ENCODE measurements at regions not wholly inside any gene's neighbourhood (a gene's known extent, or its start where the extent isn't known, plus 50 kb on each side); places are given as distances from the start of the nearest gene placed in this dataset.

GRCh38 chr19:30319411-30319810, 52.8 kb upstream of the ZNF536 start:
- no peak overlapping the region for H3K27ac ChIP-seq (ENCODE audit: poor library complexity, severe bottlenecking)
- no peaks in the 10 kb centered on the region for H3K9me3 ChIP-seq (ENCODE audit: severe bottlenecking)
- H3K36me3 ChIP-seq (ENCODE audit: low read depth), result no peaks in the 10 kb centered on the region
- H3K4me1 ChIP-seq (ENCODE audit: insufficient read depth, poor library complexity, severe bottlenecking), result no peaks in the 10 kb centered on the region
- ATAC-seq (ENCODE audit: low read depth), result no peak
- no peak for DNase-seq (ENCODE audit: low spot score)
- no peak overlapping the region for H3K4me3 ChIP-seq (ENCODE audit: severe bottlenecking)
- H3K27me3 ChIP-seq (ENCODE audit: insufficient read depth, poor library complexity, severe bottlenecking), result no peaks in the 10 kb centered on the region
- no peak for TF ChIP-seq CTCF (IDR thresholded peaks at IDR 0.05; ENCODE audit: poor library complexity, severe bottlenecking)

GRCh38 chr19:30319876-30320275, 52.3 kb upstream of the ZNF536 start:
- Histone ChIP-seq H3K27me3 (ENCODE audit: insufficient read depth, poor library complexity, severe bottlenecking) (no peaks in the 10 kb centered on the region), H3K4me3 (ENCODE audit: severe bottlenecking) (no peak overlapping the region), H3K4me1 (ENCODE audit: insufficient read depth, poor library complexity, severe bottlenecking) (no peaks in the 10 kb centered on the region), H3K27ac (ENCODE audit: poor library complexity, severe bottlenecking) (no peak overlapping the region), H3K9me3 (ENCODE audit: severe bottlenecking) (no peaks in the 10 kb centered on the region), H3K36me3 (ENCODE audit: low read depth) (no peaks in the 10 kb centered on the region)
- no peak for ATAC-seq (ENCODE audit: low read depth)
- DNase-seq (ENCODE audit: low spot score), result no peak
- no peak for TF ChIP-seq CTCF (IDR thresholded peaks at IDR 0.05; ENCODE audit: poor library complexity, severe bottlenecking)

GRCh38 chr19:30320466-30320865, 51.7 kb upstream of the ZNF536 start:
- no peak for TF ChIP-seq CTCF (IDR thresholded peaks at IDR 0.05; ENCODE audit: poor library complexity, severe bottlenecking)
- Histone ChIP-seq H3K9me3 (ENCODE audit: severe bottlenecking) (no peaks in the 10 kb centered on the region), H3K4me3 (ENCODE audit: severe bottlenecking) (no peak overlapping the region), H3K27ac (ENCODE audit: poor library complexity, severe bottlenecking) (no peak overlapping the region), H3K4me1 (ENCODE audit: insufficient read depth, poor library complexity, severe bottlenecking) (no peaks in the 10 kb centered on the region), H3K27me3 (ENCODE audit: insufficient read depth, poor library complexity, severe bottlenecking) (no peaks in the 10 kb centered on the region), H3K36me3 (ENCODE audit: low read depth) (no peaks in the 10 kb centered on the region)
- DNase-seq (ENCODE audit: low spot score), result no peak
- no peak for ATAC-seq (ENCODE audit: low read depth)

GRCh38 chr19:30320916-30321315, 51.3 kb upstream of the ZNF536 start:
- no peak for ATAC-seq (ENCODE audit: low read depth)

More at GRCh38 chr19:30320916-30321315, 51.3 kb upstream of the ZNF536 start:
- Histone ChIP-seq H3K9me3 (ENCODE audit: severe bottlenecking) (no peaks in the 10 kb centered on the region), H3K4me3 (ENCODE audit: severe bottlenecking) (no peak overlapping the region), H3K27ac (ENCODE audit: poor library complexity, severe bottlenecking) (no peak overlapping the region), H3K36me3 (ENCODE audit: low read depth) (no peaks in the 10 kb centered on the region), H3K27me3 (ENCODE audit: insufficient read depth, poor library complexity, severe bottlenecking) (no peaks in the 10 kb centered on the region), H3K4me1 (ENCODE audit: insufficient read depth, poor library complexity, severe bottlenecking) (no peaks in the 10 kb centered on the region)
- TF ChIP-seq CTCF (IDR thresholded peaks at IDR 0.05; ENCODE audit: poor library complexity, severe bottlenecking), result no peak
- DNase-seq (ENCODE audit: low spot score), result no peak

Data from RWPE2 (cell line).